Ovary (tissue), 3 donors: ENCODE measurements at regions not wholly inside any gene's neighbourhood (a gene's known extent, or its start where the extent isn't known, plus 50 kb on each side); places are given as distances from the start of the nearest gene placed in this dataset.

Experiments used
- EP300 ChIP-seq: sonication (generic); formaldehyde crosslinking; IDR thresholded peaks from one replicate; pipeline ENCODE4 v1.6.1; 2017; ENCODE audit warnings: antibody characterized with exemption
- POLR2A ChIP-seq: fragments of 450-650 bp; IDR thresholded peaks from one replicate; pipeline ENCODE4 v1.6.1; 2017; ENCODE audit warnings: antibody characterized with exemption, mild to moderate bottlenecking, moderate library complexity
- TF ChIP-seq, protein P1 (sequence below), 3 donors: fragments of 450-650 bp in 2 of 3; fragments of 200-600 bp in 1 of 3; IDR thresholded peaks; one replicate each; pipeline versions ENCODE4 v1.5.1 to v1.8.0; 2016 to 2022; ENCODE audit warnings: antibody characterized with exemption in 3 of 3, mild to moderate bottlenecking in 1 of 3
- donor health status: DM: no; HTN: no; CAD: no.

GRCh38 chr12:126258190-126258589, 1193.0 kb downstream of the AACS start:
- TF ChIP-seq, protein P1, sequence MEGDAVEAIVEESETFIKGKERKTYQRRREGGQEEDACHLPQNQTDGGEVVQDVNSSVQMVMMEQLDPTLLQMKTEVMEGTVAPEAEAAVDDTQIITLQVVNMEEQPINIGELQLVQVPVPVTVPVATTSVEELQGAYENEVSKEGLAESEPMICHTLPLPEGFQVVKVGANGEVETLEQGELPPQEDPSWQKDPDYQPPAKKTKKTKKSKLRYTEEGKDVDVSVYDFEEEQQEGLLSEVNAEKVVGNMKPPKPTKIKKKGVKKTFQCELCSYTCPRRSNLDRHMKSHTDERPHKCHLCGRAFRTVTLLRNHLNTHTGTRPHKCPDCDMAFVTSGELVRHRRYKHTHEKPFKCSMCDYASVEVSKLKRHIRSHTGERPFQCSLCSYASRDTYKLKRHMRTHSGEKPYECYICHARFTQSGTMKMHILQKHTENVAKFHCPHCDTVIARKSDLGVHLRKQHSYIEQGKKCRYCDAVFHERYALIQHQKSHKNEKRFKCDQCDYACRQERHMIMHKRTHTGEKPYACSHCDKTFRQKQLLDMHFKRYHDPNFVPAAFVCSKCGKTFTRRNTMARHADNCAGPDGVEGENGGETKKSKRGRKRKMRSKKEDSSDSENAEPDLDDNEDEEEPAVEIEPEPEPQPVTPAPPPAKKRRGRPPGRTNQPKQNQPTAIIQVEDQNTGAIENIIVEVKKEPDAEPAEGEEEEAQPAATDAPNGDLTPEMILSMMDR (IDR thresholded peaks at IDR 0.05), result no peak
- TF ChIP-seq POLR2A (no peak), EP300 (no peak)
